Activated effector memory CD4-positive, alpha-beta T cell treated with anti-CD3 and anti-CD28 coated beads, Interleukin-2, amount 50 U/mL, for 16 hours (primary cell): ENCODE measurements at regions not wholly inside any gene's neighbourhood (a gene's known extent, or its start where the extent isn't known, plus 50 kb on each side); places are given as distances from the start of the nearest gene placed in this dataset.
"Not testable (repeated sequence)": the region's sequence is repeated elsewhere in the genome, so short reads cannot be mapped to it uniquely, and the experiment has no call there.

Source experiments
- DNase-seq: peaks from one replicate; pipeline ENCODE4 v3.0.0-alpha.2; 2020

- DNase-seq, result no peak
Observed at GRCh38 chr5:28421141-28421540, 1382.8 kb upstream of the CDH9 start.

DNA sequence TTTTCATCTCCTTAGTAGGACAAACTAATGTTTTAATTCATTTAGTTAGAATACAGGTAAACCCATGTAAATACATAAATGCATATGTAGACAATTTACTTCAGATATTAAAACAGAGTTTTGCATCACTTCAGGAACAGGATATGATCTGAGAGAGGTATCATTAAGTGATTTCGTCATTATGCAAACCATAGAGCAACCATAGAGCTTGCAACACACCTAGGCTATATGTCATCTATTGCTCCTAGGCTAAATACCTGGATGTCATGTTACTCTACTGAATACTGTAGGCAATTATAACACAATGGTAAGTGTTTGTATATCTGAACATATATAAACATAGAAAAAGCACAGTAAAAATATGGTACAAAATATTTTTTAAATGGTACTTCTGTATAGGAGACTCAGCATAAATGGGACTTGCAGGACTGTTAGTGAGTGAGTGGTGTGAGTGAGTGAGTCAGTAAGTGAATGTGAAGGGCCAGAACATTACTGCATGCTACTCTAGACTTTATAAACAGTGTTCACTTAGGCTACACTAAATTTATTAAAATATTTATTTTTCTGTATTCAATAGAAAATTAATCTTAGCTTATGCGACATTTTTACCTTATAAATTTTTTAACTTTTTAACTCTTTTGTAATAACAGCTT, 1377.5 kb upstream of the CDH9 start:
- DNase-seq, result no peak

DNA sequence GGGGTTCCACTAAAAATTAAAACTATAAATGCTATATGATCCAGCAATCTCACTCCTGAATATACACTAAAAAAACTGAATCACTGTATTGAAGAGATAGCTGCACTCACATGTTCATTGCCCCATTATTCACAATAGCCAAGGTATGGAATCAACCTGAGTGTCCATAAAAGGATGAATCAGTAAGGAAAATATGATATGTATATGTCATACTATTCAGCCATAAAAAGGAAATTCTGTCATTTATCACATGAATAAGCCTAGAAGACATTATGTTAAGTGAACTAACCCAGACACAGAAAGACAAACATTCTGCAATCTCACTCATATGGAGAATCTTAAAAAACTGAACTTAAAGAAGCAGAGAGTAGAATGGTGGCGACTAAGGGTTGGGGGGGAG, 1376.2 kb upstream of the CDH9 start:
- no peak for DNase-seq

- DNase-seq, result no peak
Observed at GRCh38 chr5:28408651-28409050, 1370.3 kb upstream of the CDH9 start.

DNA sequence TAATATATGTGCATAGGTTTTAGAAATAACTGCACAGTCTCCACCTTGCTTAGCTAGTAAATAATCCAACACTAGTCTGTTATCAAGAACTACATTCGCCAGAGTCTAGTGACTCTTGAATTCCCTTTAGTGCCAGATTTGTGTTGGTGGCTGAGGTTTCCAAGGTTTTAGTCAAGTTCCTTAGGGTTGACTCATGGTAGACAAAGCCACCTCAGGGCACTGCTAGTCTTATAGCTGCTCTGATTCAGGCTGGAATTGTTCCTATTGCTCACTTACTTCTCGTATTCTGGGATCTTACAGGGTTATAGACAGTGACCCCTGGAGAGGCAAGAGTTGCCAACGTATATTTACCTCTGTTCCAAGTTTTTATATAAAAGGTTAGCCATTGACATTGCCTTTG, 1369.8 kb upstream of the CDH9 start:
- DNase-seq, result no peak

DNA sequence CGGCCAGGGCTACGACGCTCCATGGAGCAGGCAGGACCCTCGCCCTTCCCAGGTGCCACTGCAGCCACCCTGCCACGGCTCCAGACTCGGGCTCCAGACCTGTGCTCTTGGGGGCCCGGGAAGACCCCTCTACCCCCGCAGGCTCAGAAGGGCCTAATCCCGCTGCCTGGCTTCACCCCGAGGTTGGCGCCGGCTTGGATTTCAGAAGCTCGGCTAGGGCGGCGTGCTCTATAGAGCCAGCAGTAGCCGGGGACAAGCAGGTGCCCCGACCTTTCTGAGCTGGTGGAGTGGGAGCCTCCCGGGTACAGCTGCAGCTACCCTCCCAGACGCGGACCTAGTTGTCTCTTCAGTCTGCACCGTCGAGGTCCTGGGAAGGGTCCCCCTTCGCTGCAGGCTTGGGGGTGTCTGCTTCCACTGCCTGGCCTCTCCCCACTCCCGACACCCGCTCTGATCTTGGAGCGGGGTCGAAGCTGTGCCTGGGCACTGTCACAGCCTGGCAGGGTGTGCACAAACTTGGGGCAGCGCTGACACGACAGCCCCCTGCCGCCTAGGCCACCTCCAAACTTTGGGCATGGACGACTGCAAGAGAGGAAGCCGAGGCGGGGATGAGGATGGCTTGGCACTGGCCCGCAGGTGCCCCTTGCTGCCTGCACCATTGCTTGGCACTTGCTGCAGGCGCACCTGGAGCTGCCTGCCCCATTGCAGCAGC, 1366.1 kb upstream of the CDH9 start:
- DNase-seq, result no peak

DNA sequence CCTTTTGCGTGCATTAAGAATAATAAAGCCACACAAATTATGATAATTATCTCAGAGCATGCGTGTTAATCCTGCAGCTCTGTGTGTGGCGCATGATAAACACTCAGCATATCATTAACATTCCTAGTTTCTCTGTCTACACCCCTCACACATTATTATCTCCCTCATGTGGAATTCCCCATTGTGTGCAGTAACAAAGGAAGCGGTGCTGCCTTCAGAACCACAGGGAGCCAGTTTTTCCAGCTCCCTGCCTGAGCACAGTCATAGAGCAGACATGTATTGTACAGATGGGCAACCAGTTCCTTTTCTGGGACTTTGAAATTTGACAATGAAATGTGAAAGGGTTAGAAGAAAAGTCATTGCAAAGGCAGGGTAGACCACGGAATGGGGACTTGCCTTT, 1365.5 kb upstream of the CDH9 start:
- no peak for DNase-seq

DNA sequence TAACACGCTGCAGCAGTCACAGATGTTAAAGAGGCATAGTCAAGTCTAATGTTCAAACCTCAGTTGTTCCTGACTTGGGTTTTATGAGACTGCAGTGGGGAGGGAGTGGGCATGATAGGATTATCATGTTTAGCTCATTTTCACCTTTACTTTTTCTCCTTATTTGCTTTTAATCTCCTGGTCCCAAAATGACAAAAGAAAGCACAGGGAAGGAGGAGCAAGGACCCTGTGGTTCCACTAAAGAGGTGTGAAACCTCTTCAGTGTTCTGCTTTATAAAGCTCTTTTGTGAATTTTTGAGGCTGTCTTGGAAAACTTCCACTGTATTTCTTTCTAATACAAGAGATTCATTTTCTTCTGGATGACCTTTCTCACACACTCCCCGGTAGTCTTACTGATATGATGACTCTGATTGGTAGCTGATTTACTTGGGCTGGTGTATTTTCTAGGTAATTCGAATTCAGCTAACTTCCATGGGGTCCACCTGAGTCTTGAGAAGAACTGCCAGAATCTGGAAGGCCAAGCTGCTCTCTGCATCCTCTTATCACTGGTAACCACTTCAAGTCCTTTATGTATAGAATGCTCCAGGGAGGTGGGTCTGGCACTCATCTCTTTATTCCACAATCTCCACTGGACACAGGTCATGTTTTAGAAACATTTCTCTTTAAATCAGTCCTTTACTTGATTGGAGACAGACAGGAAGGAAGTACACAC, 1364.4 kb upstream of the CDH9 start:
- no peak for DNase-seq

- DNase-seq, result no peak
Observed at GRCh38 chr5:28400076-28400475, 1361.7 kb upstream of the CDH9 start.

DNA sequence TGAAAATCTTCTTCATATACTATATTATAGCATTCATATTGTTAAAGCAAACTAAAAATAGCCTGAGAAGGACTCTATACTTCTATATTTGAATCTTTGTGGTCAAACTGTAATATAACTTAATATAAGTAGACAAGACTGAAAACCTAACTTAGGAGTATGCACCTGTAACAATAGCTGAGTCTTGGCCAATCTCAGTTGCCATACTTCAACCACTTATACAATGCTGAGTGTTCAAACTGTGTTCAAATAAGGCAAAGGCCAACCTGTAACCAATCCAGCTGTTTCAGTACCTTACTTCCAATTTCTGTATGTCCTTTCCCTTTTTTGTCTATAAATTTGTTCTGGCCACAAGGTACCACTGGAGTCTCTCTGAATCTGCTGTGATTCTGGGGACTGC, 1360.8 kb upstream of the CDH9 start:
- DNase-seq, result no peak

DNA sequence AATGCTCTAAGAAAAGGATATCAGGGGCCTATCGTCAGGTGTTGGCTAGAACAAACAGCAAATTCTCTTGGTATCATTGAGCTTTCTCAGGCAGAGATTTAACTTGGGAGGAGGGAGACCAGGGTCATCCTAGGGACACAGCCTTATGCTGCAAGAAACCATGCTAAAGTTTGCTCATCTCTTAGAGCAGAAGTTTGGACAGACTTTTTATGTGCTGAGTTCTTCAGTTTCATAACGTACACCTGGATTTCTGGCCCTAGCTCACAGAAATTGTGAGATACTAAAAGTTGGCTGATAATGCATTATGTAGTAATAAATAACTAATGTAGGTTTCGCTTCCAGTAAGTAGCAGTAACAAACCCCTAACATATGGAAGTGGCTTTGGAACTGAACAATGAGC, 1359.8 kb upstream of the CDH9 start:
- DNase-seq, result no peak

DNA sequence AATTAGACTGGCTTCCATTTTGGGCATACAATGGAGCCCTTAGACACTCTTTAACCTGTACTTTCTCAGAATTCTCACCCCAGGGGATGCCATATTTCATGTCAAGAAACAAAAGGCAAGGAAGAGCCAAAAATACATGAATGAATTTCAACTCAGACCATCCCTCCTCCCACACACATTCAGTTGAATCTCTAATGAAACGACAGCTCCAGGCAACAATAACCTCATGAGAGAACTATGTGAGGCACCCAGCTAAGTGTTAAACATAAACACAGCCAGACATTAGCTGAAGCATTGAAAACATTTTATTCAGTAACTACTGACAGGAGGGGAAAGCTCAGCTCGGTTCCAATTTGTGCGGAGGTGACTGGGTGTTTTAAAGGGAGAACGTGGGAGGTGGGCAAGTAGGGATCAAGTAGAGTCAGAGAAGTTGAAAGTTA, 1359.1 kb upstream of the CDH9 start:
- no peak for DNase-seq

DNA sequence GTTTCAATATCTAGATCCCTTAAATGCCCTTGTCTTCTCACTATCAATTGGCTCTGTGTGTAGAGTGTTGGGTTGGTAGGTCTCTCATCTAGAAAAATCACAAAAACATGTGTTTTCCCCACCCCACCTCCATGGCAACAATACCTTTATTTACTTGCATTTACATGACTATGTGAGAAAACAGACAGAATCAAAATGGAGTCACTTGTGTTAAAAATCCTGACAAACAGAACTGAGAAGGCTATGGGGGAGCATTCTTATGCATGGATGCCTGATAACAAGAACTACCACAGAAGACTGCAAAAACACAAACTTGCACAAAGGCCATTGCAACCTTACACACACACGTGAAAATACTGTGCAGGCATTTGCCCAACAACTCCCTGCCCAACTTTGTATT, 1352.9 kb upstream of the CDH9 start:
- no peak for DNase-seq

DNA sequence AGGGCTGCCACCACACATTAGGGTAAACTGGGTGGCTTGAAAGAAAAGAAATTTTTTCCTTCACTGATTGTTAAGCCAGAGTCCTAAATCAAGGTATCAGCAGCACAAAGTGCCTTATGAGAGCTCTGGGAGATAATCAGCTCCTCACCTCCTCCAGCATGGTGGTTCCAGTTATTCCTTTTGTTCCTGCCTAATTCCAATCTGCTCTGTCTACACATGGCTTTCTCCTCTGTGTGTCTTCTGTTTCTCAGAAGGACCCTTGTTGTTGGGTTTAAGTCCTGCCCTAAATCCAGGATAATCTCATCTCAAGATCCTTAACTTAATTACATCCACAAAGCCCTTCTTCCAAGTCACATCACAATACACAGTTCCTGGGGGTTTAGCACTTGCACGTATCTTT, 1352.0 kb upstream of the CDH9 start:
- no peak for DNase-seq

DNA sequence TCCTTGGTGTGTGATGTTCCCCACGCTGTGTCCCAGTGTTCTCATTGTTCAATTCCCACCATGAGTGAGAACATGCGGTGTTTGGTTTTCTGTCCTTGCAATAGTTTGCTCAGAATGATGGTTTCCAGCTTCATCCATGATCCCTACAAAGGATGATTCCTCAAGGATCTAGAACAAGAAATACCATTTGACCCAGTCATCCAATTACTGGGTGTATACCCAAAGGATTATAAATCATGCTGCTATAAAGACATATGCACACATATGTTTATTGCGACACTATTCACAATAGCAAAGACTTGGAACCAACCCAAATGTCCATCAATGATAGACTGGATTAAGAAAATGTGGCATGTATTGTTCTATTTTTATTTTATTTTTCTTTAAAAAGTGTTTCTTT, 1351.3 kb upstream of the CDH9 start:
- not testable (repeated sequence) for DNase-seq

GRCh38 chr5:28388428-28388827, 1350.0 kb upstream of the CDH9 start:
- DNase-seq, result no peak

DNA sequence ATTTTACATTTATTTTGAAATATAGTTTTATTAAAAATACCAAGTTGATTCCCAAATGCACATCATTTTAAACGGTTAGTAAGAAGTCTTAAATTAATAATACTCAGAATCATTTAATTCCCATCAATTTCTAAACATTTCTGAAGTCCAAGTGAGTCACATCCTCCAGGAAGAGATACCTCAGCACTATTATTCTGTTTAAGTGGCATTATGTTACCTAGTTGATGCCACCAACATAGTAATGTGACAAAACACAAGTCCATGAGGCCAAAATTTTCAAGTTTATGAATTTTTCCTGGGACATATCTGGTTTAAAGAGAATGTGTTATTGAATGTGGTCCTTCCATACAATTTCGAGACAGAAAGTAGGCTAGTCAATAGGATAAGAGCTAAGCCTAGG, 1348.3 kb upstream of the CDH9 start:
- DNase-seq, result no peak

- no peak for DNase-seq
Observed at GRCh38 chr5:28380167-28380566, 1341.8 kb upstream of the CDH9 start.

GRCh38 chr5:28374492-28374967, 1336.1 kb upstream of the CDH9 start:
- no peak for DNase-seq

- DNase-seq, result no peak
Observed at GRCh38 chr5:28370896-28371295, 1332.5 kb upstream of the CDH9 start.

- DNase-seq, result no peak
Observed at GRCh38 chr5:28369418-28369817, 1331.0 kb upstream of the CDH9 start.

GRCh38 chr5:28355831-28356230, 1317.4 kb upstream of the CDH9 start:
- no peak for DNase-seq

DNA sequence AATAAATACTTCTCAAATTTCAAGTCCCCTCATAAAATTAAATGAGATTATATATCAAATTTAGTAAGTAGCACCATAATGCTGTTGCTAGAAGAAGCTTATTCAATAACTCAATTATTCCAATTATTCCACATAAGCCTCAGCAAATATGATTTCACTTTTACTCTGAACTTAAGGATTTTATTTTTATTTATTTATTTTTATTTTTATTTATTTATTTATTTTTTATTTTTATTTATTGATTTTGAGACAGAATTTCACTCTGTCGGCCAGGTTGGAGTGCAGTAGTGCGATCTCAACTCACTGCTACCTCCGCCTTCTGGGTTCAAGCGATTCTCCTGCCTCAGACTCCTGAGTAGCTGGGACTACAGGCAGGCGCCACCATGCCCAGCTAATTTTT, 1308.3 kb upstream of the CDH9 start:
- no peak for DNase-seq

DNA sequence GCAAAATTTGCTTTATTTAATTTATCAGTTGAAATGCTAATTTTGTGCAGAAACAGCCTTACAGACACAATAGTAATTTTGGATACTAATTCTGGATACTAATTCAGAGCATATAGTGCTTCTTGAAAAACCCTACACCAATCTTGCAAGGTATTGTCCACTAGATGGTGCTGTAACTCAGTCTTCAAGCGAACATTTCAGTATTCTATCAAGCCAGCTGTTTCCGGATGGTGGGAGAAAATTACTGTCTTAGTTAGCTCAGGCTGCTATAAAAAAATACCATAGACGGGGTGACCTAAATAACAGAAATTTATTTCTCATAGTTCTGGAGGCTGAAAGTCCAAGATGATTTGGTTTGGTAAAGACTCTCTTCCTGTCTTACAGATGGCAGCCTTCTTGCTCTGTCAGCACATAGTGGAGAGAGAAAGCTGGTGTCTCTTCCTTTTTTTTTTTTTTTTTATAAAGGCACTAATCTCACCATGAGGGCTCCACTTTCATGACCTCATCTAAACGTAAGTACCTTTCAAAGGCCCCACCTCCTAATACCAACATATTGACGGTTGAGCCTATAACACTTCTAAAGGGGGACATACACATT, 1306.5 kb upstream of the CDH9 start:
- DNase-seq, result no peak
